IPS-15b (cell line): ENCODE measurements at regions not wholly inside any gene's neighbourhood (a gene's known extent, or its start where the extent isn't known, plus 50 kb on each side); places are given as distances from the start of the nearest gene placed in this dataset.
"Not testable (repeated sequence)": the region's sequence is repeated elsewhere in the genome, so short reads cannot be mapped to it uniquely, and the experiment has no call there.

ENCODE experiments used
- H3K27me3 ChIP-seq: one replicate; pipeline ENCODE4 v1.6.1; 2013; ENCODE audit warnings: low read length; ENCODE audit not compliant: control insufficient read depth, insufficient read depth
- H3K36me3 ChIP-seq: one replicate; pipeline ENCODE4 v1.6.1; 2013; ENCODE audit warnings: low read length; ENCODE audit not compliant: control insufficient read depth, insufficient read depth
- H3K4me1 ChIP-seq: one replicate; pipeline ENCODE4 v1.6.1; 2013; ENCODE audit warnings: mild to moderate bottlenecking, low read length; ENCODE audit not compliant: control insufficient read depth, insufficient read depth
- H3K4me3 ChIP-seq: one replicate; pipeline ENCODE4 v1.5.1; 2013; ENCODE audit warnings: low read depth, low read length
- H3K9ac ChIP-seq: one replicate; pipeline ENCODE4 v1.6.1; 2013; ENCODE audit warnings: low read depth, mild to moderate bottlenecking, low read length
- H3K9me3 ChIP-seq: one replicate; pipeline ENCODE4 v1.6.1; 2013; ENCODE audit warnings: mild to moderate bottlenecking, low read length; ENCODE audit not compliant: control insufficient read depth, insufficient read depth

DNA sequence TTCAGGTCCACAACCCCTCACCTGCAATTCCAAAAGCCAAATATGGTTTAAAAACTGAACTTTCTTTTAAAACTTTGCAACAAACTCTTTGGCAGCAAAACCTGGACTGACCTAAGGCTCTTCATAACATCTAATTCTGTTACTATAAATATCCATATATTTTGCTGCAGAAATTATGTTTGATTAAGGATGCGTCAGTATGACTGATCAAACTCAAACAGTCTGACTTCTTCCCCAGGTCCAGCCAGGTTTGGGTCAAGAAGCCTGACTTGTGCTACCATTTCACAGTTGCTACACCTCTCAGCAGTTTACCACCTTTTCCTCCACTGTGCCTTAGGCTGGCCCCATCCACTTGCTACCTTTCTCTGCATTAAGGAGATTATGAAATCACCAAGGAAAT, 127.0 kb upstream of the DUSP22 start:
- no peak overlapping the region for H3K4me3 ChIP-seq
- no peaks in the 10 kb centered on the region for H3K9me3 ChIP-seq
- H3K36me3 ChIP-seq: no peaks in the 10 kb centered on the region
- H3K4me1 ChIP-seq: no peaks in the 10 kb centered on the region
- no peaks in the 10 kb centered on the region for H3K27me3 ChIP-seq
- H3K9ac ChIP-seq: no peak overlapping the region

DNA sequence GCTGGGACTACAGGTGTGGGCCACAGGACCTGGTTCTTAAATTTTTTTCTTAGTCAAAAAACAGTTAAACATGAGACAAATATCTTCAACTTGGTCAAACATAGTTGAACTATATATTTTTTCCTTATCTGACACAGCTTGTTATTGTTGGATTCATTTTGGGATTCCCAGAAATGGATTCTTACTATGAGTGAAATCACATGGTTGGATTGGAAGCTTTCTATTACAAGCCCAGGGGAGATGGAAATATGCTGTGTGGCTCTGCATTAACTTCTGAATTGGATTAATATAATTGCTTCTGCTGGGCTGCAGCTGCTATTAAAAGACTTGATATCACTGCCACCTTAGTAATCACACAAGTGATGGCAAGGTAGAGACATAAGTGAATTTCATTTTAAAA, 126.4 kb upstream of the DUSP22 start:
- Histone ChIP-seq H3K4me3 (no peak overlapping the region), H3K4me1 (no peaks in the 10 kb centered on the region), H3K27me3 (no peaks in the 10 kb centered on the region), H3K9ac (no peak overlapping the region), H3K9me3 (no peaks in the 10 kb centered on the region), H3K36me3 (no peaks in the 10 kb centered on the region)

DNA sequence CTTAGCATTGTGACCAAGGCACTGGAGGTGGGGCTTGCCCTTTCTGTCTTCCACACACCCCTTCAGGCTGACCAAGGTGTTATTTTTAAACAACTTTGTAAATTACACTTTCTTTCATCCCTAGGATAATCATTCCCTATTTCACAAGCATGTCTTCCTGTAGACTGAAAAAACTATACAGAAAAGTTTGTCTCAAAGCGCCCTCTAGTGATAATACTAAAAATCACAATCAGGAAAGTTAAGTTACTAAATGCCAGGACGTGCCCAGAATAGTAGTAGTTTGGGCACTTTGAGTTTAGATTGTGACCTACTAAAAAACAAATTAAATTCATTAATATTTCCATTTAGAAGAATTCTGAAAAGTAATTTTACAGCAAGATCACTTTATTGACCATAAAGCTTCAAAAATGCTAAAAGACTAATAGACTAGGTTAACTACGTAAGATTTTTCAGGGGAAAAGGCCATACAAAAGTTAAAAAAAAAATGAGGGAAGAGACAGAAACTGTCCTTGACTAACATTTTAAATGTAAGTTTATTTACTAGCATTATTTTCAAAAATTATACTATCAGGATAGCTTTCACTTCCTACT, 123.3 kb upstream of the DUSP22 start:
- no peak overlapping the region for H3K9ac ChIP-seq

DNA sequence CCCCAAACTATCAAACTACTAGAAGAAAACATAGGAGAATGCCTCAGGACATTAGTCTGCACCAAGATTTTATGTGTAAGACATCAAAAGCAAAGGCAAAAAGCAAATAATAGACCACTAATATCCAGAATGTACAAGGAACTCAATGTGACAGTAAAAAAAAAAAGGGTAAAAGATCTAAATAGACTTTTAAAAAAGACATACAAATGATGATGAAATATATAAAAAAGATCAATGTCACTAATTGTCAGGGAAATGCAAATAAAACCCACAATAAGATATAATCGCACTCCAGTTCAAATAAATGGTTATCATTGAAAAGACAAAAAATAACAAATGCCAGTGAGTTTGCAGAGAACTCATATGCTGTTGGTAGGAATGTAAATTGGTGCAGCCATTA, 118.3 kb upstream of the DUSP22 start:
- Histone ChIP-seq H3K4me3 (no peak overlapping the region), H3K36me3 (peaks cover 3% of the 10 kb centered on the region), H3K9ac (no peak overlapping the region), H3K9me3 (no peaks in the 10 kb centered on the region), H3K4me1 (no peaks in the 10 kb centered on the region), H3K27me3 (no peaks in the 10 kb centered on the region)

More for the DNA sequence above, 123.3 kb upstream of the DUSP22 start:
- H3K4me3 ChIP-seq: no peak overlapping the region
- no peaks in the 10 kb centered on the region for H3K36me3 ChIP-seq
- H3K27me3 ChIP-seq: no peaks in the 10 kb centered on the region
- H3K4me1 ChIP-seq: no peaks in the 10 kb centered on the region
- H3K9me3 ChIP-seq: no peaks in the 10 kb centered on the region

DNA sequence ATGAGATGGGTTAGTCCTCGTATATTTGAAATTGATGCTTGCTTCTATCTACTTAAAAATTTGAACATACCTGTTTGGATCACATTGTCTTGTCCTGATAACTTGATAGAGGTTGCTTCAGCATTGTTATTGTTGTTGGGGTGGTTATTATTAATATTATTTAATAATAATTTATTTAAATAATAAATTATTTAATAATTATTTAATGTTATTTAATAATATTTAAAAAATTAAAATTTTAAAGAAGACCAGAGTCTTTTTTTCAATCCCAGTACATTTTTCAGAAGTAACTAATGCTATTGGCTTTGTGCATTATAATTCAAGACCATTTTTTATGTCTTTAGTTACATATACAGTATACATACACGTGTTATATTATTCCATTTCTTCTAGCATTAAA, 116.6 kb upstream of the DUSP22 start:
- Histone ChIP-seq H3K4me1 (no peaks in the 10 kb centered on the region), H3K27me3 (no peaks in the 10 kb centered on the region), H3K4me3 (no peak overlapping the region), H3K36me3 (peaks cover 3% of the 10 kb centered on the region), H3K9ac (no peak overlapping the region), H3K9me3 (no peaks in the 10 kb centered on the region)

DNA sequence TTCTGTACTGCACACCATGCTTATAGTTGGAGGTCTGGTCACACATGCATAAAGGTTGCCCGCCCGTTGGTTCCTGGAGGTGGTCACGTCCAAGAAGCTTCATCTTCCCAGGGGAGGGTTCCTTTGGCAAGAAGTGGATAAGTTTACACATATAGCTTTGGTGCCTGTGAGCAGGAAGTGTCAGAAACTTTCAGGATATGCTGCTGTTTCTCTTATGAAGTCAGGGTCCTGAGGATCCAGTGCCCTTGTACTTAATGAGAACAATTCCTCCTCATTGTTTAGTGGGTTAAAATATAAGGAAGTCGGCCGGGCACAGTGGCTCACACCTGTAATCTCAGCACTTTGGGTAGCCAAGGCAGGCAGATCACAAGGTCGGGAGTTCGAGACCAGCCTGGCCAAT, 115.5 kb upstream of the DUSP22 start:
- H3K9me3 ChIP-seq: no peaks in the 10 kb centered on the region
- H3K36me3 ChIP-seq: peaks cover 3% of the 10 kb centered on the region
- H3K4me3 ChIP-seq: no peak overlapping the region

DNA sequence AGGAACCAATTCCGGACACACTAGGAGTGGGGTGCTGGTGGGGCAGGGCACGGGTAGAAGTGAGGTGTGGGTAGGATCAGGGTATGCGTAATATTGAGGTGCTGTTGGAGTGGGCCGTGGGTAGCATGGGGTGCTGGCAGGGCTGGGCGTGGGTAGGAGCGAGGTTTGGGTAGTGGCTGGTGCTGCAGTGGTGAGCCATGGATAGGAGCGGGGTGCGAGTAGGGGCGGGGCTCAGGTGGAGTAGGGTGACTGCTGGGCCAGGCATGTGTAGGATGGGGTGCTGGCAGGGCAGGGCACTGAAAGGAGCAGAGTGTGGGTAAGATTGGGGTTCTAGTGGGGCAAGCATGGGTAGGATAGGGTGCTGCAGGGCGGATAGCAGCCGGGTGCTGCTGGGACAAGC, 114.2 kb upstream of the DUSP22 start:
- Histone ChIP-seq H3K9me3 (no peaks in the 10 kb centered on the region), H3K27me3 (no peaks in the 10 kb centered on the region), H3K9ac (no peak overlapping the region), H3K4me1 (no peaks in the 10 kb centered on the region), H3K4me3 (no peak overlapping the region), H3K36me3 (peaks cover 3% of the 10 kb centered on the region)

More for the DNA sequence above, 115.5 kb upstream of the DUSP22 start:
- no peaks in the 10 kb centered on the region for H3K27me3 ChIP-seq
- no peaks in the 10 kb centered on the region for H3K4me1 ChIP-seq
- H3K9ac ChIP-seq: no peak overlapping the region

DNA sequence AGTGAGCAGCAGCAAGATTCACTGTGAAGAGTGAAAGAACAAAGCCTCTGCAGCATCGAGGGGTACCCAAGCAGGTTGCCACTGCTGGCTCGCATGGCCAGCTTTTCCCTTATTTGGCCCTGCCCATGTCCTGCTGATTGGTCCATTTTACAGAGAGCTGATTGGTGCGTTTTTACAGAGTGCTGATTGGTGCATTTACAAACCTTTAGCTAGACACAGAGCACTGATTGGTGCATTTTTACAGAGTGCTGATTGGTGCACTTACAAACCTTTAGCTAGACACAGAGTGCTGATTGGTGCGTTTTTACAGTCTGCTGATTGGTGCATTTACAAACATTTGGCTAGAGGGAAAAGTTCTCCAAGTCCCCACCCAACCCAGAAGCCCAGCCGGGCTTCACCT, 113.4 kb upstream of the DUSP22 start:
- H3K9ac ChIP-seq, H3K4me1 ChIP-seq, H3K4me3 ChIP-seq, H3K27me3 ChIP-seq, H3K9me3 ChIP-seq, H3K36me3 ChIP-seq: not testable (repeated sequence)

DNA sequence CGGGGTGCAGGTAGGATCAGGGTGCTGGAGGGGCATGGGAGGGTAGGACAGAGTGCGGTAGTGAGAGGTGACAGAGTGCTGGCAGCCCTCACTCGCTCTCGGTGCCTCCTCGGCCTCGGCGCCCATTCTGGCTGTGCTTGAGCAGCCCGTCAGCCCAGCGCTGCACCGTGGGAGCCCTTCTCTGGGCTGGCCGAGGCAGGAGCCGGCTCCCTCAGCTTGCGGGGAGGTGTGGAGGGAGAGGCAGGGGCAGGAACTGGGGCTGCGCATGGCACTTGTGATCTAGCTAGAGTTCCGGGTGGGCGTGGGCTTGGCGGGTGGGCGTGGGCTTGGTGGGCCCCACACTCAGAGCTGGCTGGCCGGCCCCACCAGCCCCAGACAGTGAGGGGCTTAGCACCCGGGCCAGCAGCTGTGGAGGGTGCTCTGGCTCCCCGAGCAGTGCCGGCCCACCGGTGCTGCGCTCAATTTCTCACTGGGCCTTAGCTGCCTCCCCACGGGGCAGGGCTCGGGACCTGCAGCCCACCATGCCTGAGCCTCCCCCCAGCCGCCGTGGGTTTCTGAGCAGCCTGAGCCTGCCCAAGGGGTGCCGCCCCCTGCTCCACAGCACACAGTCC, 112.8 kb upstream of the DUSP22 start:
- Histone ChIP-seq H3K4me1 (no peaks in the 10 kb centered on the region), H3K4me3 (no peak overlapping the region), H3K36me3 (peaks cover 3% of the 10 kb centered on the region), H3K9me3 (no peaks in the 10 kb centered on the region), H3K9ac (no peak overlapping the region), H3K27me3 (no peaks in the 10 kb centered on the region)

DNA sequence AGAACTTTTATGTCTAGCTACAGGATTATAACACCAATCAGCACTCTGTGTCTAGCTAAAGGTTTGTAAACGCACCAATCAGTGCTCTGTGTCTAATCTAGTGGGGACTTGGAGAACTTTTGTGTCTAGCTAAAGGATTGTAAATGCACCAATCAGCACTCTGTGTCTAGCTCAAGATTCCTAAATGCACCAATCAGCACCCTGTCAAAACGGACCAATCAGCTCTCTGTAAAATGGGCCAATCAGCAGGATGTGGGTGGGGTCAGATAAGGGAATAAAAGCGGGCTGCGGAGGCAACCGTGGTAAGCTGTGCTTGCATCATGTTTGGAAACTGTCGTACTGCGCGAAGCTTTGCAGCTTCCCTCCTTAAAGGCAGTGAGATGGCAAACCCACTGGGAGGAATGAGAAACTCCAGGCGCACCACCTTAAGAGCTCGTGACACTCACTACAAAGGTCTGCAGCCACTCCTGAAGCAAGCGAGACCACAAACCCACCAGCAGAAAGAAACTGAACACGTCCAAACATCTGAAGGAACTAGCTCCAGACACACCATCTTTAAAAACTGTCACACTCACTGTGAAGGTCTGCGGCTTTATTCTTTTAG, 112.1 kb upstream of the DUSP22 start:
- not testable (repeated sequence) for H3K4me1 ChIP-seq, H3K27me3 ChIP-seq, H3K9me3 ChIP-seq, H3K9ac ChIP-seq, H3K4me3 ChIP-seq, H3K36me3 ChIP-seq

DNA sequence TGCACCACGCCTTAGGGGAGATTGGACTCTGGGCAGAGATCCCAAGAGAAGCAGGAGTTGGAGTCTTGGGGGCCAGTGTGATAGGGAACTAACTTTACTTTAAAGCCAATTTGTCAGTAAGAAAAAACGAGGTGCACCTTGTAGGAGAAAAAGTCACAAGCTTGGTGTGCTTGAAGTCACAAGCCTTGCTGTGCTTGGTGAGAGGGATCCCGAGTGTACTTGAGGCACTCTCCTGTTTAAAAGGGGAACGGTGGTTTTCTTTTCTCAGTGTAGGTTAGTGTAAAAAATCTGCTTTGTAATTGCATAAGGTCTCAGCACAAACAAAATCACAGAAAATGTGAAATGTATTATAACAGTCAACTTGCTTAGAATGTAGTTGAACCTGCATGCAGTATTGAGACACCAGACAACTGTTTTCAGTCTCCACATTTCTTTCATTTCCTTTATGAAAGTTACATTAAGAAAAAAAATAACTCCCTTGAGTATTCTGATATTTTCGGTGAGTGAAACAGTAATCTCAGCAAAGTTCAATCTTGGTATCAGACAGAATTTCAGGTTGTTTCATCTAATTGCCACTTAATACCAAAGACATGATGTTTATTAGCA, 111.1 kb upstream of the DUSP22 start:
- Histone ChIP-seq H3K36me3 (peaks cover 3% of the 10 kb centered on the region), H3K9me3 (no peaks in the 10 kb centered on the region), H3K4me1 (no peaks in the 10 kb centered on the region), H3K9ac (no peak overlapping the region), H3K4me3 (no peak overlapping the region), H3K27me3 (no peaks in the 10 kb centered on the region)

DNA sequence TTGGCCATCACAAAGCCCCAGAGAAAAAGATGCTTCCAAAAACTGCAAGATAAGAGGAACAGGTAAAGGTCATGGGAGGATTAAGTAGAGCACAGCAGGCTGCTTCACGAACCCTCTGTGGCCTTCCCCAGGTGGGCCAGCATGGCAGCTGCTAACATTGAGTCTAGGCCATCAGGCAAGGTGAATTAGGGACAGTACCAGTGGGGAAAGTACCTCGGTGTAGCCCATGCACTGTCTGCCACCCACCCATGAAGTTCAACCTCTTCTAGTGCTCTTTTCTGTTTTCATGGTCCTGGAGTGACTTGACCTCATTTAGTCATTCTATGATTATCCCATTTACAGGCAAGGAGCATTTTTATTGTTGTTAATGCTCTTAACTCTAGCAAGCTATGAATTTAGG, 108.6 kb upstream of the DUSP22 start:
- no peaks in the 10 kb centered on the region for H3K4me1 ChIP-seq
- H3K4me3 ChIP-seq: no peak overlapping the region
- no peak overlapping the region for H3K9ac ChIP-seq
- no peaks in the 10 kb centered on the region for H3K9me3 ChIP-seq
- no peaks in the 10 kb centered on the region for H3K27me3 ChIP-seq
- H3K36me3 ChIP-seq: no peaks in the 10 kb centered on the region
